K562 (cell line): ENCODE measurements at regions not wholly inside any gene's neighbourhood (a gene's known extent, or its start where the extent isn't known, plus 50 kb on each side); places are given as distances from the start of the nearest gene placed in this dataset.
"Not testable (repeated sequence)": the region's sequence is repeated elsewhere in the genome, so short reads cannot be mapped to it uniquely, and the experiment has no call there.

ENCODE experiments used
- ATAC-seq: fragments of 200-7000 bp; cut with Tn5 transposase; 3 replicates; pipeline ENCODE4 v1.9.1; 2020; ENCODE audit warnings: moderate library complexity
- BruUV-seq: library from RNA; stranded (reverse); fragments of 400-500 nt; replicated peaks from 2 replicates; lab custom pipeline; 2021; lab: Mats Ljungman, UMichigan
- CTCF ChIA-PET: fragments of 300-600 bp; formaldehyde crosslinking; extraction: SDS; loops from one replicate; lab custom pipeline; 2021; ENCODE audit warnings: low intra/inter-chr PET ratio; lab: Yijun Ruan, JAX
- POLR2A ChIA-PET: fragments of 300-600, 350-650 bp; sonication (Branson Sonifier 250); formaldehyde crosslinking; extraction: SDS; loops from one replicate; lab custom pipeline; 2021; ENCODE audit warnings: antibody characterized with exemption, inconsistent platforms; lab: Yijun Ruan, JAX
- DNase-seq, 4 experiments: peaks; one replicate each; pipeline versions ENCODE4 v3.0.0 to v3.0.0-alpha.2; 2011 to 2018; ENCODE audit warnings: low spot score in 3 of 4, mixed read lengths in 3 of 4; ENCODE audit errors: extremely low read depth in 1 of 4
- FAIRE-seq: peaks from 2 replicates; lab custom pipeline; 2011; peaks lifted over from hg19 to GRCh38; lab: Jason Lieb, UNC
- H2AFZ ChIP-seq: 2 replicates; pipeline ENCODE4 v1.6.0; 2011; ENCODE audit warnings: low read depth, low read length, control low read depth, inconsistent platforms
- H3K27ac ChIP-seq: fragments of 200-600 bp; 3 replicates; pipeline ENCODE4 v1.8.0; 2011; ENCODE audit warnings: low read depth, mild to moderate bottlenecking, control low read depth, inconsistent platforms, low read length, moderate library complexity, mixed read lengths; ENCODE audit errors: extremely low read depth
- H3K27me3 ChIP-seq, 2 experiments: fragments of 300-600 bp in 1 of 2; 2 replicates in 1 of 2; 3 replicates in 1 of 2; pipeline versions ENCODE4 v1.6.0 to v1.8.0; 2011; ENCODE audit warnings: inconsistent platforms in 2 of 2, low read length in 2 of 2, mild to moderate bottlenecking in 1 of 2, mixed read lengths in 1 of 2, moderate library complexity in 1 of 2; ENCODE audit not compliant: control insufficient read depth in 2 of 2, insufficient read depth in 2 of 2
- H3K36me3 ChIP-seq: fragments of 300-600 bp; 3 replicates; pipeline ENCODE4 v1.8.0; 2011; ENCODE audit warnings: mild to moderate bottlenecking, low read length, inconsistent platforms; ENCODE audit not compliant: control insufficient read depth, insufficient read depth
- H3K4me1 ChIP-seq, 2 experiments: fragments of 200-600 bp in 1 of 2; replicated peaks in 1 of 2; 2 replicates in 1 of 2; 3 replicates in 1 of 2; pipeline versions ENCODE4 v1.5.1 to v1.8.0; 2011; ENCODE audit warnings: inconsistent platforms in 2 of 2, low read length in 2 of 2, mild to moderate bottlenecking in 1 of 2, mixed read lengths in 1 of 2, moderate library complexity in 1 of 2; ENCODE audit not compliant: control insufficient read depth in 2 of 2, insufficient read depth in 2 of 2
- H3K4me2 ChIP-seq: 2 replicates; pipeline ENCODE4 v1.6.1; 2011; ENCODE audit warnings: low read length, control low read depth, inconsistent platforms, mixed read lengths; ENCODE audit not compliant: insufficient read depth
- H3K4me3 ChIP-seq: fragments of 200-600 bp; sonication (generic), shearing (Covaris generic); 2 replicates; pipeline ENCODE4 v1.5.1; 2016; ENCODE audit warnings: control low read depth, inconsistent platforms
- H3K79me2 ChIP-seq: fragments of 200-600 bp; 3 replicates; pipeline ENCODE4 v1.8.0; 2011; ENCODE audit warnings: low read length, inconsistent platforms; ENCODE audit not compliant: control insufficient read depth, insufficient read depth
- H3K9ac ChIP-seq, 2 experiments: 2 replicates each; pipeline versions ENCODE4 v1.6.0 to v1.6.1; 2011; ENCODE audit warnings: low read depth in 2 of 2, low read length in 2 of 2, control low read depth in 1 of 2, inconsistent platforms in 1 of 2, mild to moderate bottlenecking in 1 of 2, mixed read lengths in 1 of 2; ENCODE audit not compliant: insufficient read depth in 1 of 2
- H3K9me1 ChIP-seq: one replicate; pipeline ENCODE4 v1.6.0; 2011; ENCODE audit warnings: inconsistent platforms, mild to moderate bottlenecking, low read length, moderate library complexity; ENCODE audit not compliant: control insufficient read depth, insufficient read depth
- H3K9me3 ChIP-seq: replicated peaks from 2 replicates; pipeline ENCODE4 v1.5.1; 2011; ENCODE audit warnings: low read depth, low read length, inconsistent platforms; ENCODE audit not compliant: control insufficient read depth, insufficient read depth
- H4K20me1 ChIP-seq: replicated peaks from 2 replicates; pipeline ENCODE4 v1.6.1; 2011; ENCODE audit warnings: low read length, inconsistent platforms, mixed read lengths; ENCODE audit not compliant: control insufficient read depth, insufficient read depth
- CBX1 ChIP-seq: sonication (generic); IDR thresholded peaks from 2 replicates; pipeline ENCODE4 v1.6.1; 2016; ENCODE audit warnings: antibody characterized with exemption, low read depth, mild to moderate bottlenecking
- CHCHD3 ChIP-seq: fragments of 250-450 bp; sonication (Bioruptor Pico); IDR thresholded peaks from 2 replicates; pipeline ENCODE4 v2.1.2; 2022; ENCODE audit warnings: mild to moderate bottlenecking
- MCM2 ChIP-seq: fragments of 450-650 bp; IDR thresholded peaks from 2 replicates; pipeline ENCODE4 v1.6.1; 2017; ENCODE audit warnings: low read depth, mild to moderate bottlenecking
- NFIX ChIP-seq: fragments of 250-450 bp; sonication (Bioruptor Pico); IDR thresholded peaks from 2 replicates; pipeline ENCODE4 v1.4.0; 2020; ENCODE audit warnings: low read depth, mild to moderate bottlenecking, moderate library complexity
- NRF1 ChIP-seq, 2 experiments: fragments of 450-650 bp; IDR thresholded peaks in 1 of 2; conservative IDR thresholded peaks in 1 of 2; 2 replicates each; pipeline ENCODE4 v1.6.1; 2014; ENCODE audit warnings: mild to moderate bottlenecking in 2 of 2
- SNIP1 ChIP-seq: fragments of 450-650 bp; IDR thresholded peaks from 2 replicates; pipeline ENCODE4 v1.7.1; 2017; ENCODE audit warnings: low read depth, mild to moderate bottlenecking
- SNRNP70 ChIP-seq: fragments of 200-400 bp; formaldehyde crosslinking; optimal IDR thresholded peaks from 2 replicates; pipeline ENCODE3; 2017; ENCODE audit warnings: low read depth, low read length
- ZNF24 ChIP-seq: fragments of 450-650 bp; IDR thresholded peaks from 2 replicates; pipeline ENCODE4 v1.6.1; 2016
- ZNF696 ChIP-seq: fragments of 250-450 bp; sonication (Bioruptor Pico); conservative IDR thresholded peaks from 2 replicates; pipeline ENCODE4 v1.4.0; 2020; ENCODE audit warnings: mild to moderate bottlenecking, moderate library complexity
- ZNF699 ChIP-seq: fragments of 250-450 bp; sonication (Bioruptor Pico); IDR thresholded peaks from 2 replicates; pipeline ENCODE4 v1.8.0; 2021; ENCODE audit warnings: mild to moderate bottlenecking, moderate library complexity; ENCODE audit not compliant: insufficient replicate concordance
- WGBS: fragments of 100-300 bp; shearing (Covaris generic); methylation state at CpG from one replicate; pipeline ENCODE4 v1.1.6; 2016; ENCODE audit warnings: low coverage, mixed read lengths; ENCODE audit not compliant: insufficient coverage; ENCODE audit errors: missing lambda C conversion rate; 5-methylcytosine and 5-hydroxymethylcytosine counted together
- in situ Hi-C: fragments of 300-500 bp; cut with MboI; formaldehyde crosslinking; loops from 4 replicates; pipeline ENCODE4 v1.15.0; 2018; ENCODE audit warnings: inconsistent platforms, mixed read lengths
- intact Hi-C: fragments of 100-400 bp; cut with micrococcal nuclease; formaldehyde crosslinking; loops from 2 replicates; pipeline ENCODE4 v1.14.2; 2022

- Histone ChIP-seq H3K27ac (no peak overlapping the region), H3K9ac (no peak overlapping the region), H3K36me3 (no peaks in the 10 kb centered on the region), H3K27me3 (peaks cover 2 to 12% of the 10 kb centered on the region in 2 experiments; a peak in 2 of 5 replicates), H3K9me1 (no peaks in the 10 kb centered on the region), H3K4me3 (no peak overlapping the region), H2AFZ (no peak overlapping the region), H3K4me1 (peaks cover 0 to 7% of the 10 kb centered on the region in 2 experiments; a peak in 1 of 5 replicates), H4K20me1 (no peaks in the 10 kb centered on the region), H3K79me2 (no peaks in the 10 kb centered on the region), H3K4me2 (no peak overlapping the region), H3K9me3 (no peaks in the 10 kb centered on the region)
- BruUV-seq = no TSS peak
- FAIRE-seq (no peak), DNase-seq (no peak), ATAC-seq (no peak)
- TF ChIP-seq NFIX (CRISPR knock-in tag) (no peak), SNIP1 (no peak), NRF1 (conservative IDR thresholded peaks at IDR 0.05 in 1 of 2, IDR thresholded peaks at IDR 0.05 in 1 of 2) (no peak), ZNF699 (CRISPR knock-in tag) (no peak), MCM2 (no peak), CBX1 (no peak), CHCHD3 (CRISPR knock-in tag) (no peak), SNRNP70 (no peak), ZNF696 (no peak), ZNF24 (no peak)
- POLR2A ChIA-PET = interaction anchor here (1.0 kb wide), 1 partner anchor 248 kb away, joined by 3 read pairs; no protein-coding TSS in a partner anchor
- in situ Hi-C loops = loop anchor here (25.0 kb wide), 1 partner anchor 350 kb away; no protein-coding TSS in a partner anchor
- CTCF ChIA-PET = no interaction called here
- intact Hi-C loops = no loop called here
- WGBS = 3% methylated on average over 2 of the region's 2 CpGs
Measured at GRCh38 chr4:26062215-26062614, 148.2 kb downstream of the SMIM20 start.

GRCh38 chr4:26064009-26064408 is 150.0 kb downstream of the SMIM20 start:
- H3K4me1 ChIP-seq, H3K9me3 ChIP-seq, H3K4me3 ChIP-seq, BruUV-seq, H3K9ac ChIP-seq, H3K27ac ChIP-seq, H3K4me2 ChIP-seq, CTCF ChIA-PET, DNase-seq, H3K79me2 ChIP-seq, H3K9me1 ChIP-seq, H4K20me1 ChIP-seq, H3K36me3 ChIP-seq, H2AFZ ChIP-seq, intact Hi-C loops, ATAC-seq, FAIRE-seq: not testable (repeated sequence)
- peaks cover 2 to 20% of the 10 kb centered on the region in 2 experiments; a peak in 2 of 5 replicates for H3K27me3 ChIP-seq
- WGBS = 17% methylated on average over 7 of the region's 34 CpGs
- POLR2A ChIA-PET = interaction anchor here (0.8 to 1.4 kb wide), 3 partner anchors 10 to 19 kb away, joined by 3 to 4 read pairs (median 3); no protein-coding TSS in a partner anchor
- in situ Hi-C loops = loop anchor here (25.0 kb wide), 1 partner anchor 348 kb away; no protein-coding TSS in a partner anchor
